ENCODE measurements at regions not wholly inside any gene's neighbourhood (a gene's known extent, or its start where the extent isn't known, plus 50 kb on each side); places are given as distances from the start of the nearest gene placed in this dataset.
A peak's percentile ranks its signal among the peaks of the same experiment; 100 is the strongest.

DNA sequence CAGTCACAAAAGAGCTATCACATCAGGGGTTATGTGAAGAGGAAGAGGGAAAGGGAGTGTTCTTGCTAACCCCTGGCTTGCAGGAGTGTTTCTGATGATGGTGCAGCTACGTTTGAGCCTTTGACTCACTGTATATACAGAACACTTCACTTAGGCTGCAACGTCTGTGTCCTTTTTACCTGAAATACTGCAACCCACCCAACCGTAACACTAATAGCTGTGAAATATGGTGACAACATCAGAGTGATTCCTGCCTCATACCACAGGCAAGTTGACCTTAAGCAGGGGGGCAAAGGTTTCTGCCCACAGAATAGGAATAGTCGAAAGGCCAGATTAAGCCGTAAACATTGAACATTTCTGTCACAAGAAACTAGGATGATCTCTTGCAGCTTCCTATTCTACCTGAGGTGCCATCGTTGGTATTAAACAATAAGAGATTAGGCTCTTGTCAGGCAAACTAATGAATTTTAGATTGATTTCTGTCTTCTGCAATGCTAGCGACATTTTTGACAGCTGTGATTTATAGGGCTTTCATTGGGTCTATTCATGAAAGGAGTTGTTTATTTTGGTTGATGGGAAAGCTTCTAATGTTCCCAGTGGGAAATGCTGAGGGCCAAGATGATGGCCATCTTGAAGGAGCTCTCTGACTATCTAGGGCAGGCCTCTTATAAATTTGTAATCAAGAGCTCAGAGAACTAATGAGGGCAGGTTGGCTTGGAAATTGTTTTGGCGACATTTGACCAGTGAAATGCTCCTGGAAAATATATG is 316.8 kb downstream of the PIK3C3 start:
- no peak for DNase-seq
- Histone ChIP-seq H3K36me3 (replicated peaks) (no peaks in the 10 kb centered on the region), H3K27me3 (replicated peaks) (no peaks in the 10 kb centered on the region), H3K27ac (no peak overlapping the region), H3K4me3 (ENCODE audit: low read depth, low read length) (no peak overlapping the region)
- in situ Hi-C loops (cut with HindIII; ENCODE audit: low pct_ligation_motif_present, low sequenced_read_pairs) = no loop called here
- TF ChIP-seq, protein P1, sequence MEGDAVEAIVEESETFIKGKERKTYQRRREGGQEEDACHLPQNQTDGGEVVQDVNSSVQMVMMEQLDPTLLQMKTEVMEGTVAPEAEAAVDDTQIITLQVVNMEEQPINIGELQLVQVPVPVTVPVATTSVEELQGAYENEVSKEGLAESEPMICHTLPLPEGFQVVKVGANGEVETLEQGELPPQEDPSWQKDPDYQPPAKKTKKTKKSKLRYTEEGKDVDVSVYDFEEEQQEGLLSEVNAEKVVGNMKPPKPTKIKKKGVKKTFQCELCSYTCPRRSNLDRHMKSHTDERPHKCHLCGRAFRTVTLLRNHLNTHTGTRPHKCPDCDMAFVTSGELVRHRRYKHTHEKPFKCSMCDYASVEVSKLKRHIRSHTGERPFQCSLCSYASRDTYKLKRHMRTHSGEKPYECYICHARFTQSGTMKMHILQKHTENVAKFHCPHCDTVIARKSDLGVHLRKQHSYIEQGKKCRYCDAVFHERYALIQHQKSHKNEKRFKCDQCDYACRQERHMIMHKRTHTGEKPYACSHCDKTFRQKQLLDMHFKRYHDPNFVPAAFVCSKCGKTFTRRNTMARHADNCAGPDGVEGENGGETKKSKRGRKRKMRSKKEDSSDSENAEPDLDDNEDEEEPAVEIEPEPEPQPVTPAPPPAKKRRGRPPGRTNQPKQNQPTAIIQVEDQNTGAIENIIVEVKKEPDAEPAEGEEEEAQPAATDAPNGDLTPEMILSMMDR (IDR thresholded peaks at IDR 0.05; ENCODE audit: low read depth, low read length, missing control alignments) = no peak

DNA sequence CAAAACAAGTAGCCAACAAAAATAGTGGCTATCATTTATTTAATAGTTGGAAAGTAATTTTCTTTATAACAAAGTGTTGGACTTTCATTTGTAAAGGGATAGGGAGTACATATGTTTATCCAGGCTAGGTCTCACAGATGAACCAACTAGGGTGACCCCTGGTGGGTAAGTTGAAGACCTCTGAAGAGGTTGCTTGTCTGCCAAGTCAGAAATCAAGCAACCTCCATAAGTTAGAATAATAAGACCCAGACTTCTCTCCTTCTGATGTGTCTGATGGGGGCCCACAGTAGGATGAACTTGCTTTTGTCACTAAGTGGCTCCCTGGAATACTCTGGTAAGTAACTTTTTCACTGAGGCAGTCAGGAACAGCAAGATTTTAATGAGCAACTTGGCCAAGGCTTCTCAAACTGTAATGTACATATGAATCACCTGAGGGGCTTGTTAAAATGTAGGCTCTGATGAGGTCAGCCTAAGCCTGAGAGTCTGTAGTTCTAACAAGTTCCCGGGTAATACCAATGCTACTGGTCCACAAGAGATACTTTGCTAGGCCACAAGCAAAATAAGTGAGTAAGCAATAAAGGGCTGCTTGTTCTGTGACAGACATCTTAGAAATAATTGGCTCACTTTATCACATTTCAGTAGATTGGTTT is 319.6 kb downstream of the PIK3C3 start:
- no peak overlapping the region for H3K27ac ChIP-seq
- H3K4me3 ChIP-seq (ENCODE audit: low read depth, low read length) = no peak overlapping the region
- in situ Hi-C loops (cut with HindIII; ENCODE audit: low pct_ligation_motif_present, low sequenced_read_pairs) = no loop called here
- no peaks in the 10 kb centered on the region for H3K27me3 ChIP-seq (replicated peaks)
- H3K36me3 ChIP-seq (replicated peaks) = no peaks in the 10 kb centered on the region
- DNase-seq = peak; percentile 3
- TF ChIP-seq, protein P1 (IDR thresholded peaks at IDR 0.05; ENCODE audit: low read depth, low read length, missing control alignments) = peak; percentile 50

DNA sequence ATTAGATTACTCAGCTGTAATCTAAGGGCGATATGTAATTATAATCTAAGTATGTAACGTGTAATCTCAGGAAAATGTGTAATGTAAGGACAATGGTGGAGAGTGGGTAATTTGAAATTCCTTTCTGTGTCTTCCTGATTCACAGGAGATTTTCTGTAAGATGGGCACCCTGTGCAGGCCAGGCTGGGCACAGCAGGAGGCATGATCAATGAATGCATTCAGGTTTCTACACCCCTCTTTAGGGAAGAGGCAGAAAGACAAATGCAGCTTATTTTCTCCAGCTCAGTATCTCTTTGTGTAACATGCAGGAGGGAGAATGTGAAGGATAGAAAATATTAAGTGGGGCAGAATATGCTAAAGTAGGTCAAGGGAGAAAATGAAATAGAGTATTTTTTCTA is 320.1 kb downstream of the PIK3C3 start:
- Histone ChIP-seq H3K36me3 (replicated peaks) (no peaks in the 10 kb centered on the region), H3K4me3 (ENCODE audit: low read depth, low read length) (no peak overlapping the region), H3K27ac (no peak overlapping the region), H3K27me3 (replicated peaks) (no peaks in the 10 kb centered on the region)
- TF ChIP-seq, protein P1 (IDR thresholded peaks at IDR 0.05; ENCODE audit: low read depth, low read length, missing control alignments) = no peak
- in situ Hi-C loops (cut with HindIII; ENCODE audit: low pct_ligation_motif_present, low sequenced_read_pairs) = no loop called here
- DNase-seq = no peak

DNA sequence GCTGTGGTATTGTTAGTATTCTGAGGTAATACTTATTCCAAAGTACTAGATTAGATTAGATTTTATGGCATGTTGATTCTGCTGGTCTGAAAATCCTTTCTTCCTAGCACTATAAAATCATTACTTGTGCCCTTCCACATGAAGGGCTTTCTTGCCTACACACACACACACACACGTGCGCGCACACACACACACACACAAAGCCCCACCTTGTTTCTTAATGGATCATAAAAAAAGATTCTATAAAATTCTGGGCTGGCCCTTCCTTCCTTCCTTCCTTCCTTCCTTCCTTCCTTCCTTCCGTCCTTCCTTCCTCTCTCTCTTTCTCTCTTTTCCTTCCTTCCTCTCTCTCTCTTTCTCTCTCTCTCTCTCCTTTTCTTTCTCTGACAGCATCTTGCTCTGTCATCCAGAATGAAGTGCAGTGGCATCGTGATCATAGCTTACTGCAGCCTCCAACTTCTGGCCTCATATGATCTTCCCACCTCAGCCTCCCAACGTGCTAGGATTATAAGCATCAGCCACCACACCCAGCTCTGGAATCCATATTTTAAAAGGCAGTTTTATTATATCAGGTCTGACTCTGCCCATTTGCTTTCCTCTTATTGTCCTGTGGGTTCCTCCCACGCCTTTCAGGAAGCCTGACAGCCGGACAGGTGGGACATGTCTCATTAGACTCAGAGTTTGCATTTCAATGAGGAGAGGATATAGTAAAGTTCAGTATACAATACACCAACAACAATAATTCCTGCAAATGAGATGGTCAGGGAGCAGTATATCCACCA is 321.1 kb downstream of the PIK3C3 start:
- Histone ChIP-seq H3K4me3 (ENCODE audit: low read depth, low read length) (no peak overlapping the region), H3K27me3 (replicated peaks) (no peaks in the 10 kb centered on the region), H3K36me3 (replicated peaks) (no peaks in the 10 kb centered on the region), H3K27ac (no peak overlapping the region)
- TF ChIP-seq, protein P1 (IDR thresholded peaks at IDR 0.05; ENCODE audit: low read depth, low read length, missing control alignments) = no peak
- DNase-seq = no peak
- in situ Hi-C loops (cut with HindIII; ENCODE audit: low pct_ligation_motif_present, low sequenced_read_pairs) = no loop called here

DNA sequence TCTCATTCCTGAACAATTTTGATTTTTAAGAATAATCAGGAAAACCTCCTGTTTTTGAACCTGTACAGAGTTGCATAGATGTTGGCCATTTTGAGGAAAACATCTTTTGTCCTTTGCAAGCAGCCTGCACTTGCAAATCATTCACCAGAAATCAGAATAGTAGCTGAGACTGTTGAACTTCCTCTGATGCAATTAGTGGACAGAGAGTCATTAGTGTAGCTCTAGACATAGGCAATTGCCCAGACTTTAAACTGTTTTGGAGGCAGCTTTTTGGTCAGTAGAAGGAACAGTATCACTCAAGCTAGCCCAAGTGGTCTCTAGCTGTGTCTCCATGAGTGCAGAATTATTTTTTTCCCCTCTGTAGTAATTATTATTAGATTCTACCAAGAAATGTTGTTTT is 326.1 kb downstream of the PIK3C3 start:
- Histone ChIP-seq H3K36me3 (replicated peaks) (no peaks in the 10 kb centered on the region), H3K27ac (no peak overlapping the region), H3K27me3 (replicated peaks) (no peaks in the 10 kb centered on the region), H3K4me3 (ENCODE audit: low read depth, low read length) (no peak overlapping the region)
- TF ChIP-seq, protein P1 (IDR thresholded peaks at IDR 0.05; ENCODE audit: low read depth, low read length, missing control alignments) = no peak
- no peak for DNase-seq
- in situ Hi-C loops (cut with HindIII; ENCODE audit: low pct_ligation_motif_present, low sequenced_read_pairs) = no loop called here

Measured in brain microvascular endothelial cell (primary cell).